Panc1 (cell line): ENCODE measurements at regions not wholly inside any gene's neighbourhood (a gene's known extent, or its start where the extent isn't known, plus 50 kb on each side); places are given as distances from the start of the nearest gene placed in this dataset.

ENCODE experiments used
- ATAC-seq: fragments of 200-7000 bp; cut with Tn5 transposase; 2 replicates; pipeline ENCODE4 v1.9.1; 2020; ENCODE audit warnings: mild to moderate bottlenecking, moderate library complexity
- BruUV-seq: library from RNA; stranded (reverse); fragments of 400-500 nt; replicated peaks from 2 replicates; lab custom pipeline; 2021; lab: Mats Ljungman, UMichigan
- CTCF ChIA-PET: fragments of 300-600 bp; sonication (Branson Sonifier 250); formaldehyde crosslinking; loops from one replicate; lab custom pipeline; 2022; ENCODE audit warnings: antibody characterized with exemption; lab: Charles Lee
- POLR2A ChIA-PET: fragments of 300-600 bp; sonication (Branson Sonifier 250); formaldehyde crosslinking; loops from one replicate; lab custom pipeline; 2022; ENCODE audit warnings: antibody characterized with exemption; lab: Charles Lee
- DNase-seq: peaks from one replicate; pipeline ENCODE4 v3.0.0-alpha.2; 2010; ENCODE audit warnings: low read depth, low spot score
- H3K27ac ChIP-seq: 2 replicates; pipeline ENCODE4 v1.5.1; 2011; ENCODE audit warnings: mild to moderate bottlenecking, low read length, inconsistent platforms
- H3K27me3 ChIP-seq: fragments of 200-500 bp; sonication (Bioruptor generic); 2 replicates; pipeline ENCODE4 v1.6.0; 2014; ENCODE audit warnings: low read length, inconsistent platforms; ENCODE audit not compliant: control insufficient read depth, insufficient read depth
- H3K36me3 ChIP-seq: fragments of 200-500 bp; sonication (Bioruptor generic); 2 replicates; pipeline ENCODE4 v1.5.1; 2014; ENCODE audit warnings: inconsistent platforms, mild to moderate bottlenecking, low read length, moderate library complexity; ENCODE audit not compliant: control insufficient read depth, insufficient read depth
- H3K4me1 ChIP-seq: 2 replicates; pipeline ENCODE4 v1.5.1; 2011; ENCODE audit warnings: inconsistent platforms, mild to moderate bottlenecking, low read length, moderate library complexity; ENCODE audit not compliant: control insufficient read depth, insufficient read depth
- H3K4me3 ChIP-seq, 2 experiments: 2 replicates each; pipeline ENCODE4 v1.5.1; 2011 to 2012; ENCODE audit warnings: low read depth in 2 of 2, low read length in 2 of 2, mild to moderate bottlenecking in 2 of 2, inconsistent platforms in 1 of 2, moderate library complexity in 1 of 2
- H3K9me3 ChIP-seq: fragments of 200-500 bp; sonication (Bioruptor generic); 2 replicates; pipeline ENCODE4 v1.5.1; 2014; ENCODE audit warnings: low read depth, mild to moderate bottlenecking, inconsistent platforms, low read length, moderate library complexity; ENCODE audit not compliant: control insufficient read depth, insufficient read depth
- POLR2AphosphoS5 ChIP-seq: IDR thresholded peaks from 2 replicates; pipeline ENCODE4 v1.6.1; 2012; ENCODE audit warnings: mild to moderate bottlenecking, low read depth, low read length, moderate library complexity
- SIN3A ChIP-seq: IDR thresholded peaks from 2 replicates; pipeline ENCODE4 v1.6.1; 2012; ENCODE audit warnings: low read depth, mild to moderate bottlenecking, low read length, moderate library complexity, borderline replicate concordance; ENCODE audit not compliant: insufficient read depth
- TCF7L2 ChIP-seq: IDR thresholded peaks from 2 replicates; pipeline ENCODE4 v1.6.1; 2011; ENCODE audit warnings: mild to moderate bottlenecking, low read depth, low read length, inconsistent platforms
- in situ Hi-C: cut with HindIII; loops from 2 replicates; pipeline ENCODE4 v1.10.0; 2016; ENCODE audit warnings: low sequenced_read_pairs, low pct_unique_long_range_greater_than_20kb
- intact Hi-C: fragments of 100-400 bp; cut with micrococcal nuclease; formaldehyde crosslinking; loops from one replicate; pipeline ENCODE4 v1.10.0; 2022; ENCODE audit not compliant: unreplicated experiment
- TF ChIP-seq, protein P1 (sequence below): fragments of 450-650 bp; IDR thresholded peaks from 2 replicates; pipeline ENCODE4 v1.5.1; 2017; ENCODE audit warnings: mild to moderate bottlenecking
- TF ChIP-seq, protein P2 (sequence below), 2 experiments: IDR thresholded peaks; 2 replicates each; pipeline ENCODE4 v1.6.1; 2011 to 2012; ENCODE audit warnings: low read depth in 2 of 2, control low read depth in 1 of 2, low read length in 1 of 2, mild to moderate bottlenecking in 1 of 2, moderate library complexity in 1 of 2; ENCODE audit not compliant: insufficient read depth in 1 of 2

DNA sequence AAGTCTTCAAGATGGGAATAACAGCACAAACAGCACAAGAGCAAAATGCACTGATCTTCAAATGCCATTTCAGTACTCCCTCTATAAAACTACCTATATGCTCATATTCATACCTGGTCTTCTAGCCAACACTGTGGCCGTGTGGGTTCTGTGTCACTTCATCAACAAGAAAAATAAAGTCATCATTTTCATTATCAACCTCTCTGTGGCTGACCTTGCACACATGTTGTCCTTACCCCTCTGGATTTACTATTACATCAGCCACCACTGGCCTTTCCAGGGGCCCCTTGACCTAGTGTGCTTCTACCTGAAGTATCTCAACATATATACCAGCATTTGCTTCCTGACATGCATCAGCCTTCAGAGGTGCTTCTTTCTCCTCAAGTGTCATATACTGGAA lies 59.6 kb upstream of the GPR174 start:
- no TSS peak for BruUV-seq
- H3K27me3 ChIP-seq: no peaks in the 10 kb centered on the region
- CTCF ChIA-PET: no interaction called here
- no peaks in the 10 kb centered on the region for H3K9me3 ChIP-seq
- no peak overlapping the region for H3K4me3 ChIP-seq
- DNase-seq (no peak), ATAC-seq (no peak)
- no peak overlapping the region for H3K27ac ChIP-seq
- in situ Hi-C loops (no loop called here), intact Hi-C loops (loop anchor here (5.0 kb wide), 1 partner anchor 528 kb away; no protein-coding TSS in a partner anchor)
- POLR2A ChIA-PET: no interaction called here
- TF ChIP-seq POLR2AphosphoS5: no peak
- no peak for TF ChIP-seq SIN3A
- TF ChIP-seq, protein P1, sequence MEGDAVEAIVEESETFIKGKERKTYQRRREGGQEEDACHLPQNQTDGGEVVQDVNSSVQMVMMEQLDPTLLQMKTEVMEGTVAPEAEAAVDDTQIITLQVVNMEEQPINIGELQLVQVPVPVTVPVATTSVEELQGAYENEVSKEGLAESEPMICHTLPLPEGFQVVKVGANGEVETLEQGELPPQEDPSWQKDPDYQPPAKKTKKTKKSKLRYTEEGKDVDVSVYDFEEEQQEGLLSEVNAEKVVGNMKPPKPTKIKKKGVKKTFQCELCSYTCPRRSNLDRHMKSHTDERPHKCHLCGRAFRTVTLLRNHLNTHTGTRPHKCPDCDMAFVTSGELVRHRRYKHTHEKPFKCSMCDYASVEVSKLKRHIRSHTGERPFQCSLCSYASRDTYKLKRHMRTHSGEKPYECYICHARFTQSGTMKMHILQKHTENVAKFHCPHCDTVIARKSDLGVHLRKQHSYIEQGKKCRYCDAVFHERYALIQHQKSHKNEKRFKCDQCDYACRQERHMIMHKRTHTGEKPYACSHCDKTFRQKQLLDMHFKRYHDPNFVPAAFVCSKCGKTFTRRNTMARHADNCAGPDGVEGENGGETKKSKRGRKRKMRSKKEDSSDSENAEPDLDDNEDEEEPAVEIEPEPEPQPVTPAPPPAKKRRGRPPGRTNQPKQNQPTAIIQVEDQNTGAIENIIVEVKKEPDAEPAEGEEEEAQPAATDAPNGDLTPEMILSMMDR: no peak
- no peak for TF ChIP-seq TCF7L2
- TF ChIP-seq, protein P2, sequence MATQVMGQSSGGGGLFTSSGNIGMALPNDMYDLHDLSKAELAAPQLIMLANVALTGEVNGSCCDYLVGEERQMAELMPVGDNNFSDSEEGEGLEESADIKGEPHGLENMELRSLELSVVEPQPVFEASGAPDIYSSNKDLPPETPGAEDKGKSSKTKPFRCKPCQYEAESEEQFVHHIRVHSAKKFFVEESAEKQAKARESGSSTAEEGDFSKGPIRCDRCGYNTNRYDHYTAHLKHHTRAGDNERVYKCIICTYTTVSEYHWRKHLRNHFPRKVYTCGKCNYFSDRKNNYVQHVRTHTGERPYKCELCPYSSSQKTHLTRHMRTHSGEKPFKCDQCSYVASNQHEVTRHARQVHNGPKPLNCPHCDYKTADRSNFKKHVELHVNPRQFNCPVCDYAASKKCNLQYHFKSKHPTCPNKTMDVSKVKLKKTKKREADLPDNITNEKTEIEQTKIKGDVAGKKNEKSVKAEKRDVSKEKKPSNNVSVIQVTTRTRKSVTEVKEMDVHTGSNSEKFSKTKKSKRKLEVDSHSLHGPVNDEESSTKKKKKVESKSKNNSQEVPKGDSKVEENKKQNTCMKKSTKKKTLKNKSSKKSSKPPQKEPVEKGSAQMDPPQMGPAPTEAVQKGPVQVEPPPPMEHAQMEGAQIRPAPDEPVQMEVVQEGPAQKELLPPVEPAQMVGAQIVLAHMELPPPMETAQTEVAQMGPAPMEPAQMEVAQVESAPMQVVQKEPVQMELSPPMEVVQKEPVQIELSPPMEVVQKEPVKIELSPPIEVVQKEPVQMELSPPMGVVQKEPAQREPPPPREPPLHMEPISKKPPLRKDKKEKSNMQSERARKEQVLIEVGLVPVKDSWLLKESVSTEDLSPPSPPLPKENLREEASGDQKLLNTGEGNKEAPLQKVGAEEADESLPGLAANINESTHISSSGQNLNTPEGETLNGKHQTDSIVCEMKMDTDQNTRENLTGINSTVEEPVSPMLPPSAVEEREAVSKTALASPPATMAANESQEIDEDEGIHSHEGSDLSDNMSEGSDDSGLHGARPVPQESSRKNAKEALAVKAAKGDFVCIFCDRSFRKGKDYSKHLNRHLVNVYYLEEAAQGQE (IDR thresholded peaks at IDR 0.05; ENCODE audit: insufficient read depth in 1 of 2, low read depth in 2 of 2, low read length in 1 of 2): no peak
- no peaks in the 10 kb centered on the region for H3K36me3 ChIP-seq
- H3K4me1 ChIP-seq: no peaks in the 10 kb centered on the region

GRCh38 chrX:79089896-79090584 lies 54.4 kb upstream of the GPR174 start:
- H3K36me3 ChIP-seq: no peaks in the 10 kb centered on the region
- intact Hi-C loops (no loop called here), in situ Hi-C loops (no loop called here)
- ChIA-PET POLR2A (no interaction called here), CTCF (no interaction called here)
- H3K27me3 ChIP-seq: no peaks in the 10 kb centered on the region
- no TSS peak for BruUV-seq
- no peaks in the 10 kb centered on the region for H3K9me3 ChIP-seq
- H3K27ac ChIP-seq: no peak overlapping the region
- no peak overlapping the region for H3K4me3 ChIP-seq
- no peak for DNase-seq
- TF ChIP-seq TCF7L2 (no peak), POLR2AphosphoS5 (no peak), SIN3A (no peak)
- TF ChIP-seq, protein P2 (IDR thresholded peaks at IDR 0.05; ENCODE audit: insufficient read depth in 1 of 2, low read depth in 2 of 2, low read length in 1 of 2): no peak
- TF ChIP-seq, protein P1: no peak
- no peaks in the 10 kb centered on the region for H3K4me1 ChIP-seq
- ATAC-seq: no peak
